ENCODE measurements at regions not wholly inside any gene's neighbourhood (a gene's known extent, or its start where the extent isn't known, plus 50 kb on each side); places are given as distances from the start of the nearest gene placed in this dataset.

DNA sequence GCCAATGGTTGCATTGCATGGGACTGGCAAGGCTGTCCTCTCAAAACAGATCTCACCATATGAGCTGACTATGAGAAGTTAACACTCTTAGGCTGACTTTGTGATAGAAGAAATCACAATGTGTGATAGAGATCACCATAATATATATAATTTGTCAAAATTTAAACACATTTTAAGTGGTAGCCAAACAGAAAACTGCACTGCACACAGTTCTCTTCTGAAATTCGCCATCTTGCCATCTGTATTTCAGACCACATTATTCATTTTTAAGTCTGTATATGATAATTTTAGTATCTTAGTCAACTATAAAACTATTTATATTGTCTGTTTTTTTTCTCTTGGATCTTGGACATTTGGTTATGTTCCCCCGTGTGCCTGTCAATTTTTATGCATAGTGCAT is 374.7 kb downstream of the AJAP1 start:
- Histone ChIP-seq H3K4me3 (ENCODE audit: low read length) (no peak overlapping the region), H4K20me1 (ENCODE audit: insufficient read depth) (no peaks in the 10 kb centered on the region), H3K27me3 (ENCODE audit: insufficient read depth, low read depth, low read length) (no peaks in the 10 kb centered on the region), H3K9ac (ENCODE audit: low read length) (no peak overlapping the region), H3K36me3 (ENCODE audit: insufficient read depth, low read length) (no peaks in the 10 kb centered on the region), H3K9me2 (ENCODE audit: insufficient read depth, low read length) (no peaks in the 10 kb centered on the region), H2AFZ (ENCODE audit: low read depth, low read length) (no peak overlapping the region), H3K9me3 (ENCODE audit: low read length) (no peaks in the 10 kb centered on the region), H3K79me2 (replicated peaks; ENCODE audit: insufficient read depth, low read length) (no peaks in the 10 kb centered on the region), H3F3A (ENCODE audit: insufficient read depth, low read length, poor library complexity, severe bottlenecking) (no peaks in the 10 kb centered on the region), H3K27ac (ENCODE audit: low read length) (no peak overlapping the region), H3K4me2 (ENCODE audit: low read length) (no peak overlapping the region)
- no peak for TF ChIP-seq MXI1 (conservative IDR thresholded peaks at IDR 0.05; ENCODE audit: poor library complexity, severe bottlenecking)

DNA sequence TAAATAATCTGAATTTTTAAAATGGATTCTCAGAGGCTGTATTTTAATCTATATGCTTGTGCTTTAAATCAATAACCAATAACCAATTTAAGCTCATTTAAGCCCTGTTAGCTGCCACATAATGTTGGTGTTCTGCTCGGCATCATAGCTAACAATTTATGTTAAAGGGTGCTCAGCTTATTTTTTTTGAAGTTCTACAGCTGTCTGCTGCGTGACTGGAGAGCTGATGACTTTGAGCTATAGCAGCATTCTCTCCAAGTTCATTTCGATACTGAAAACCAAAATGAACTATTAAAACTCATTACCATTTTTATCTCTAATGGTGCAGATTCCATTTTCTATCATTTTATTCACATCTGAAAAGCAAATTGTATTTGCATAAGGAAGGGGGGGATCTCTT is 357.8 kb downstream of the AJAP1 start:
- TF ChIP-seq SMC3 (conservative IDR thresholded peaks at IDR 0.05; ENCODE audit: poor library complexity): no peak
- no peak for TF ChIP-seq POLR2AphosphoS5 (IDR thresholded peaks at IDR 0.05)
- TF ChIP-seq, protein P1, sequence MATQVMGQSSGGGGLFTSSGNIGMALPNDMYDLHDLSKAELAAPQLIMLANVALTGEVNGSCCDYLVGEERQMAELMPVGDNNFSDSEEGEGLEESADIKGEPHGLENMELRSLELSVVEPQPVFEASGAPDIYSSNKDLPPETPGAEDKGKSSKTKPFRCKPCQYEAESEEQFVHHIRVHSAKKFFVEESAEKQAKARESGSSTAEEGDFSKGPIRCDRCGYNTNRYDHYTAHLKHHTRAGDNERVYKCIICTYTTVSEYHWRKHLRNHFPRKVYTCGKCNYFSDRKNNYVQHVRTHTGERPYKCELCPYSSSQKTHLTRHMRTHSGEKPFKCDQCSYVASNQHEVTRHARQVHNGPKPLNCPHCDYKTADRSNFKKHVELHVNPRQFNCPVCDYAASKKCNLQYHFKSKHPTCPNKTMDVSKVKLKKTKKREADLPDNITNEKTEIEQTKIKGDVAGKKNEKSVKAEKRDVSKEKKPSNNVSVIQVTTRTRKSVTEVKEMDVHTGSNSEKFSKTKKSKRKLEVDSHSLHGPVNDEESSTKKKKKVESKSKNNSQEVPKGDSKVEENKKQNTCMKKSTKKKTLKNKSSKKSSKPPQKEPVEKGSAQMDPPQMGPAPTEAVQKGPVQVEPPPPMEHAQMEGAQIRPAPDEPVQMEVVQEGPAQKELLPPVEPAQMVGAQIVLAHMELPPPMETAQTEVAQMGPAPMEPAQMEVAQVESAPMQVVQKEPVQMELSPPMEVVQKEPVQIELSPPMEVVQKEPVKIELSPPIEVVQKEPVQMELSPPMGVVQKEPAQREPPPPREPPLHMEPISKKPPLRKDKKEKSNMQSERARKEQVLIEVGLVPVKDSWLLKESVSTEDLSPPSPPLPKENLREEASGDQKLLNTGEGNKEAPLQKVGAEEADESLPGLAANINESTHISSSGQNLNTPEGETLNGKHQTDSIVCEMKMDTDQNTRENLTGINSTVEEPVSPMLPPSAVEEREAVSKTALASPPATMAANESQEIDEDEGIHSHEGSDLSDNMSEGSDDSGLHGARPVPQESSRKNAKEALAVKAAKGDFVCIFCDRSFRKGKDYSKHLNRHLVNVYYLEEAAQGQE (IDR thresholded peaks at IDR 0.05; ENCODE audit: borderline replicate concordance): no peak
- TF ChIP-seq EP300 (conservative IDR thresholded peaks at IDR 0.05; ENCODE audit: poor library complexity, severe bottlenecking): no peak
- no peak for TF ChIP-seq MXI1 (conservative IDR thresholded peaks at IDR 0.05; ENCODE audit: poor library complexity, severe bottlenecking)
- TF ChIP-seq TAF1 (IDR thresholded peaks at IDR 0.05; ENCODE audit: low read depth): no peak
- TF ChIP-seq EZH2 (IDR thresholded peaks at IDR 0.05; ENCODE audit: borderline replicate concordance, insufficient read depth, low read length, poor library complexity, severe bottlenecking): no peak
- TF ChIP-seq RAD21 (conservative IDR thresholded peaks at IDR 0.05): no peak
- TF ChIP-seq, protein P2, sequence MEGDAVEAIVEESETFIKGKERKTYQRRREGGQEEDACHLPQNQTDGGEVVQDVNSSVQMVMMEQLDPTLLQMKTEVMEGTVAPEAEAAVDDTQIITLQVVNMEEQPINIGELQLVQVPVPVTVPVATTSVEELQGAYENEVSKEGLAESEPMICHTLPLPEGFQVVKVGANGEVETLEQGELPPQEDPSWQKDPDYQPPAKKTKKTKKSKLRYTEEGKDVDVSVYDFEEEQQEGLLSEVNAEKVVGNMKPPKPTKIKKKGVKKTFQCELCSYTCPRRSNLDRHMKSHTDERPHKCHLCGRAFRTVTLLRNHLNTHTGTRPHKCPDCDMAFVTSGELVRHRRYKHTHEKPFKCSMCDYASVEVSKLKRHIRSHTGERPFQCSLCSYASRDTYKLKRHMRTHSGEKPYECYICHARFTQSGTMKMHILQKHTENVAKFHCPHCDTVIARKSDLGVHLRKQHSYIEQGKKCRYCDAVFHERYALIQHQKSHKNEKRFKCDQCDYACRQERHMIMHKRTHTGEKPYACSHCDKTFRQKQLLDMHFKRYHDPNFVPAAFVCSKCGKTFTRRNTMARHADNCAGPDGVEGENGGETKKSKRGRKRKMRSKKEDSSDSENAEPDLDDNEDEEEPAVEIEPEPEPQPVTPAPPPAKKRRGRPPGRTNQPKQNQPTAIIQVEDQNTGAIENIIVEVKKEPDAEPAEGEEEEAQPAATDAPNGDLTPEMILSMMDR (IDR thresholded peaks at IDR 0.05; ENCODE audit: poor library complexity, severe bottlenecking): no peak

DNA sequence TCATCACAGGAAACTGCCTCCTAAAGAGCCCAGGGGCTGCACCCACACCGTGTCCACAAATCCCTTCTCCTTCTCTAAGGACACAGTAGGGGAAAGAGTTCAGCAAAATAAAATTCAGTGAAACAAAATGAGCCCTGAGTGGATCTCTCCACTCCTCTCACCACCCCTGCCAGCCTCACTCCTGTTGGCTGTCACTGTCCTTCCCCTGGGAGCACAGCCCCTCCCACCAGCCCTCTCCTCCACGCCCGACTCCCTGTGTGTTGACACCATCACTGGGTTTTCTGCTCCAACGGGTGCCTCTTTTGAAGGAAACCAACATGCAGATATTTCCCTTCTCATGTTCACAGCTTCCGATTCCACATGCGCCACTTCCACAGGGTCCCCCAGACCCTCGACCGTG is 356.2 kb downstream of the AJAP1 start:
- Histone ChIP-seq H3K4me3 (ENCODE audit: low read length) (no peak overlapping the region), H2AFZ (ENCODE audit: low read depth, low read length) (no peak overlapping the region), H3F3A (ENCODE audit: insufficient read depth, low read length, poor library complexity, severe bottlenecking) (no peaks in the 10 kb centered on the region), H3K9ac (ENCODE audit: low read length) (no peak overlapping the region), H3K27me3 (ENCODE audit: insufficient read depth, low read depth, low read length) (no peaks in the 10 kb centered on the region), H4K20me1 (ENCODE audit: insufficient read depth) (no peaks in the 10 kb centered on the region), H3K27ac (ENCODE audit: low read length) (no peak overlapping the region), H3K79me2 (replicated peaks; ENCODE audit: insufficient read depth, low read length) (no peaks in the 10 kb centered on the region), H3K4me2 (ENCODE audit: low read length) (no peak overlapping the region), H3K9me3 (ENCODE audit: low read length) (no peaks in the 10 kb centered on the region), H3K9me2 (ENCODE audit: insufficient read depth, low read length) (no peaks in the 10 kb centered on the region), H3K36me3 (ENCODE audit: insufficient read depth, low read length) (no peaks in the 10 kb centered on the region)
- no peak for TF ChIP-seq MXI1 (conservative IDR thresholded peaks at IDR 0.05; ENCODE audit: poor library complexity, severe bottlenecking)
- no peak for TF ChIP-seq SMC3 (conservative IDR thresholded peaks at IDR 0.05; ENCODE audit: poor library complexity)
- no peak for TF ChIP-seq POLR2AphosphoS5 (IDR thresholded peaks at IDR 0.05)
- TF ChIP-seq, protein P1 (IDR thresholded peaks at IDR 0.05; ENCODE audit: borderline replicate concordance): no peak
- no peak for TF ChIP-seq RAD21 (conservative IDR thresholded peaks at IDR 0.05)
- TF ChIP-seq, protein P2 (IDR thresholded peaks at IDR 0.05; ENCODE audit: poor library complexity, severe bottlenecking): no peak
- no peak for TF ChIP-seq TAF1 (IDR thresholded peaks at IDR 0.05; ENCODE audit: low read depth)
- no peak for TF ChIP-seq EP300 (conservative IDR thresholded peaks at IDR 0.05; ENCODE audit: poor library complexity, severe bottlenecking)
- no peak for TF ChIP-seq EZH2 (IDR thresholded peaks at IDR 0.05; ENCODE audit: borderline replicate concordance, insufficient read depth, low read length, poor library complexity, severe bottlenecking)

More for the DNA sequence above, 357.8 kb downstream of the AJAP1 start:
- Histone ChIP-seq H3K9ac (ENCODE audit: low read length) (no peak overlapping the region), H3K9me2 (ENCODE audit: insufficient read depth, low read length) (no peaks in the 10 kb centered on the region), H3K9me3 (ENCODE audit: low read length) (no peaks in the 10 kb centered on the region), H3F3A (ENCODE audit: insufficient read depth, low read length, poor library complexity, severe bottlenecking) (no peaks in the 10 kb centered on the region), H3K4me2 (ENCODE audit: low read length) (no peak overlapping the region), H2AFZ (ENCODE audit: low read depth, low read length) (no peak overlapping the region), H3K27me3 (ENCODE audit: insufficient read depth, low read depth, low read length) (no peaks in the 10 kb centered on the region), H3K36me3 (ENCODE audit: insufficient read depth, low read length) (no peaks in the 10 kb centered on the region), H4K20me1 (ENCODE audit: insufficient read depth) (no peaks in the 10 kb centered on the region), H3K4me3 (ENCODE audit: low read length) (no peak overlapping the region), H3K79me2 (replicated peaks; ENCODE audit: insufficient read depth, low read length) (no peaks in the 10 kb centered on the region), H3K27ac (ENCODE audit: low read length) (no peak overlapping the region)
